Liver (tissue), 7 donors: ENCODE measurements at regions not wholly inside any gene's neighbourhood (a gene's known extent, or its start where the extent isn't known, plus 50 kb on each side); places are given as distances from the start of the nearest gene placed in this dataset.

Experiments used
- DNase-seq: peaks from one replicate; pipeline ENCODE4 v3.0.0-alpha.2; 2017; ENCODE audit warnings: low spot score
- H3K27ac ChIP-seq, 2 donors: one replicate each; pipeline ENCODE4 v1.7.0; 2013; ENCODE audit warnings: inconsistent platforms in 2 of 2, low read length in 2 of 2, control low read depth in 1 of 2, low read depth in 1 of 2, mild to moderate bottlenecking in 1 of 2
- H3K27me3 ChIP-seq, 4 donors: one replicate each; pipeline versions ENCODE4 v1.6.1 to v1.7.0; 2013; ENCODE audit warnings: low read length in 3 of 4, inconsistent platforms in 1 of 4, mild to moderate bottlenecking in 1 of 4, moderate library complexity in 1 of 4; ENCODE audit not compliant: control insufficient read depth in 4 of 4, insufficient read depth in 4 of 4
- H3K36me3 ChIP-seq, 4 donors: one replicate each; pipeline versions ENCODE4 v1.6.1 to v1.7.0; 2013; ENCODE audit warnings: low read length in 3 of 4, mild to moderate bottlenecking in 3 of 4, low read depth in 1 of 4, moderate library complexity in 1 of 4; ENCODE audit not compliant: control insufficient read depth in 4 of 4, insufficient read depth in 3 of 4
- H3K4me1 ChIP-seq, 4 donors: one replicate each; pipeline versions ENCODE4 v1.6.1 to v1.7.0; 2013; ENCODE audit warnings: low read length in 3 of 4, mild to moderate bottlenecking in 3 of 4, moderate library complexity in 1 of 4; ENCODE audit not compliant: control insufficient read depth in 4 of 4, insufficient read depth in 4 of 4
- H3K4me3 ChIP-seq, 3 donors: one replicate each; pipeline versions ENCODE4 v1.6.1 to v1.7.0; 2013; ENCODE audit warnings: low read length in 3 of 3, control low read depth in 1 of 3, low read depth in 1 of 3, mild to moderate bottlenecking in 1 of 3
- H3K9ac ChIP-seq, 2 donors: one replicate each; pipeline ENCODE4 v1.7.0; 2013; ENCODE audit warnings: low read length in 2 of 2, mild to moderate bottlenecking in 2 of 2, moderate library complexity in 2 of 2, control low read depth in 1 of 2, low read depth in 1 of 2
- H3K9me3 ChIP-seq, 4 donors: one replicate each; pipeline versions ENCODE4 v1.6.1 to v1.7.0; 2013; ENCODE audit warnings: low read length in 3 of 4; ENCODE audit not compliant: control insufficient read depth in 4 of 4
- ATF3 ChIP-seq: IDR thresholded peaks from 2 replicates; pipeline ENCODE4 v1.6.1; 2016; ENCODE audit warnings: antibody characterized with exemption
- EGR1 ChIP-seq, 2 donors: IDR thresholded peaks; 2 replicates each; pipeline ENCODE4 v1.6.1; 2016 to 2018; ENCODE audit warnings: antibody characterized with exemption in 2 of 2, low read depth in 2 of 2
- FOXA1 ChIP-seq: IDR thresholded peaks from 2 replicates; pipeline ENCODE4 v1.6.1; 2016; ENCODE audit warnings: antibody characterized with exemption
- FOXA2 ChIP-seq: IDR thresholded peaks from 2 replicates; pipeline ENCODE4 v1.6.1; 2016; ENCODE audit warnings: antibody characterized with exemption
- GABPA ChIP-seq, 2 donors: IDR thresholded peaks in 1 of 2; conservative IDR thresholded peaks in 1 of 2; 2 replicates each; pipeline ENCODE4 v1.6.1; 2016; ENCODE audit warnings: antibody characterized with exemption in 2 of 2, mild to moderate bottlenecking in 1 of 2, moderate library complexity in 1 of 2
- HNF4A ChIP-seq, 2 donors: conservative IDR thresholded peaks; 2 replicates each; pipeline ENCODE4 v1.6.1; 2016; ENCODE audit warnings: antibody characterized with exemption in 2 of 2, mild to moderate bottlenecking in 2 of 2
- HNF4G ChIP-seq: IDR thresholded peaks from 2 replicates; pipeline ENCODE4 v1.6.1; 2016; ENCODE audit warnings: antibody characterized with exemption
- MAX ChIP-seq: IDR thresholded peaks from 2 replicates; pipeline ENCODE4 v1.6.1; 2016; ENCODE audit warnings: antibody characterized with exemption
- NR2F2 ChIP-seq: IDR thresholded peaks from 2 replicates; pipeline ENCODE4 v1.6.1; 2016; ENCODE audit warnings: antibody characterized with exemption
- RAD21 ChIP-seq, 2 donors: IDR thresholded peaks; 2 replicates each; pipeline ENCODE4 v1.6.1; 2016; ENCODE audit warnings: antibody characterized with exemption in 2 of 2, mild to moderate bottlenecking in 2 of 2
- REST ChIP-seq: IDR thresholded peaks from 2 replicates; pipeline ENCODE4 v1.6.1; 2016; ENCODE audit warnings: antibody characterized with exemption, mild to moderate bottlenecking
- RXRA ChIP-seq, 2 donors: IDR thresholded peaks; 2 replicates each; pipeline ENCODE4 v1.6.1; 2017 to 2018; ENCODE audit warnings: antibody characterized with exemption in 2 of 2, mild to moderate bottlenecking in 1 of 2
- SP1 ChIP-seq: IDR thresholded peaks from 2 replicates; pipeline ENCODE4 v1.6.1; 2018; ENCODE audit warnings: antibody characterized with exemption, mild to moderate bottlenecking
- TAF1 ChIP-seq: conservative IDR thresholded peaks from 2 replicates; pipeline ENCODE4 v1.6.1; 2016; ENCODE audit warnings: antibody characterized with exemption, mild to moderate bottlenecking
- YY1 ChIP-seq: IDR thresholded peaks from 2 replicates; pipeline ENCODE4 v1.6.1; 2016; ENCODE audit warnings: antibody characterized with exemption, mild to moderate bottlenecking
- ZBTB33 ChIP-seq: IDR thresholded peaks from 2 replicates; pipeline ENCODE4 v1.6.1; 2016; ENCODE audit warnings: antibody characterized with exemption
- WGBS: extraction: QIAGEN DNeasy Blood & Tissue Kit; methylation state at CpG from one replicate; pipeline ENCODE4 v1.1.7; 2013; 5-methylcytosine and 5-hydroxymethylcytosine counted together
- donor health status: healthy.
- donor health status: healthy.
- donor health status: healthy.
- donor health status: healthy.

- Histone ChIP-seq H3K4me3 (no peak overlapping the region), H3K9me3 (no peaks in the 10 kb centered on the region), H3K4me1 (no peaks in the 10 kb centered on the region), H3K27me3 (no peaks in the 10 kb centered on the region), H3K9ac (no peak overlapping the region), H3K27ac (no peak overlapping the region), H3K36me3 (no peaks in the 10 kb centered on the region)
- 84% methylated on average over 1 of the region's 1 CpG for WGBS
- TF ChIP-seq MAX (no peak), FOXA1 (no peak), REST (no peak)
- DNase-seq = no peak
Measured at GRCh38 chr4:71635139-71635748, 148.6 kb downstream of the GC start.

GRCh38 chr4:71634364-71634763, 149.5 kb downstream of the GC start:
- Histone ChIP-seq H3K4me1 (no peaks in the 10 kb centered on the region), H3K4me3 (no peak overlapping the region), H3K36me3 (no peaks in the 10 kb centered on the region), H3K9ac (no peak overlapping the region), H3K27ac (no peak overlapping the region), H3K27me3 (no peaks in the 10 kb centered on the region), H3K9me3 (no peaks in the 10 kb centered on the region)
- DNase-seq = no peak
- TF ChIP-seq ZBTB33 (no peak), TAF1 (no peak), NR2F2 (no peak), YY1 (no peak), SP1 (no peak), HNF4G (no peak), GABPA (IDR thresholded peaks at IDR 0.05 in 1 of 2, conservative IDR thresholded peaks at IDR 0.05 in 1 of 2) (no peak), RAD21 (IDR thresholded peaks at IDR 0.05) (no peak)
- WGBS = 96% methylated on average over 9 of the region's 9 CpGs

- Histone ChIP-seq H3K27me3 (no peaks in the 10 kb centered on the region), H3K9ac (no peak overlapping the region), H3K4me1 (no peaks in the 10 kb centered on the region), H3K36me3 (peaks cover 0 to 3% (median 0%) of the 10 kb centered on the region in 4 donors), H3K4me3 (no peak overlapping the region), H3K9me3 (peaks cover 0 to 3% (median under 1%) of the 10 kb centered on the region in 4 donors), H3K27ac (no peak overlapping the region)
- no peak for DNase-seq
- whole genome bisulfite sequencing = 53% methylated on average over 3 of the region's 3 CpGs
- TF ChIP-seq SP1 = no peak
- no peak for TF ChIP-seq ZBTB33
- no peak for TF ChIP-seq YY1
- TF ChIP-seq HNF4A (conservative IDR thresholded peaks at IDR 0.05) = no peak
- no peak for TF ChIP-seq HNF4G
- no peak for TF ChIP-seq FOXA2
- TF ChIP-seq MAX = no peak
- no peak for TF ChIP-seq ATF3
- TF ChIP-seq EGR1 (IDR thresholded peaks at IDR 0.05; ENCODE audit: low read depth in 2 of 2) = no peak
- no peak for TF ChIP-seq REST
- no peak for TF ChIP-seq FOXA1
- no peak for TF ChIP-seq RXRA (IDR thresholded peaks at IDR 0.05)
Measured at GRCh38 chr4:71630803-71631202, 153.1 kb downstream of the GC start.
